MCF 10A (cell line): ENCODE measurements at regions not wholly inside any gene's neighbourhood (a gene's known extent, or its start where the extent isn't known, plus 50 kb on each side); places are given as distances from the start of the nearest gene placed in this dataset.

Source experiments
- BruUV-seq: library from RNA; stranded (reverse); fragments of 400-500 nt; replicated peaks from 2 replicates; lab custom pipeline; 2021; lab: Mats Ljungman, UMichigan
- CTCF ChIA-PET: fragments of 300-600 bp; sonication (Branson Sonifier 250); formaldehyde crosslinking; extraction: SDS; loops from one replicate; lab custom pipeline; 2021; ENCODE audit warnings: antibody characterized with exemption, inconsistent platforms; lab: Yijun Ruan, JAX
- POLR2A ChIA-PET: fragments of 300-600, 350-650 bp; sonication (Branson Sonifier 250); formaldehyde crosslinking; extraction: SDS; loops from one replicate; lab custom pipeline; 2020; ENCODE audit warnings: antibody characterized with exemption, inconsistent platforms; lab: Yijun Ruan, JAX
- DNase-seq: peaks from one replicate; pipeline ENCODE4 v3.0.0-alpha.2; 2018; ENCODE audit not compliant: unreplicated experiment
- H3K27ac Mint-ChIP-seq: one replicate; pipeline ENCODE4 v1.8.0; 2022; ENCODE audit warnings: mild to moderate bottlenecking, low read depth, mixed read lengths; ENCODE audit not compliant: unreplicated experiment
- H3K27me3 Mint-ChIP-seq: one replicate; pipeline ENCODE4 v1.8.0; 2022; ENCODE audit warnings: mixed read lengths; ENCODE audit not compliant: insufficient read depth, unreplicated experiment
- H3K36me3 Mint-ChIP-seq: one replicate; pipeline ENCODE4 v1.8.0; 2022; ENCODE audit warnings: mild to moderate bottlenecking, moderate library complexity, mixed read lengths; ENCODE audit not compliant: insufficient read depth, unreplicated experiment
- H3K4me1 Mint-ChIP-seq: one replicate; pipeline ENCODE4 v1.8.0; 2022; ENCODE audit warnings: mixed read lengths; ENCODE audit not compliant: insufficient read depth, unreplicated experiment
- H3K4me3 Mint-ChIP-seq: one replicate; pipeline ENCODE4 v1.8.0; 2022; ENCODE audit warnings: mild to moderate bottlenecking, moderate library complexity, mixed read lengths; ENCODE audit not compliant: unreplicated experiment
- H3K9me3 Mint-ChIP-seq: one replicate; pipeline ENCODE4 v1.8.0; 2022; ENCODE audit warnings: mixed read lengths; ENCODE audit not compliant: unreplicated experiment
- CTCF ChIP-seq: fragments of 200-600 bp; IDR thresholded peaks from one replicate; pipeline ENCODE4 v1.8.0; 2022; ENCODE audit warnings: antibody characterized with exemption, mild to moderate bottlenecking; ENCODE audit not compliant: unreplicated experiment
- intact Hi-C: fragments of 100-400 bp; cut with micrococcal nuclease; formaldehyde crosslinking; loops from 2 replicates; pipeline ENCODE4 v1.14.1; 2022

- POLR2A ChIA-PET, result no interaction called here
- no TSS peak for BruUV-seq
- intact Hi-C loops, result no loop called here
- Mint-ChIP-seq H3K4me3 (no peak overlapping the region), H3K9me3 (no peaks in the 10 kb centered on the region), H3K36me3 (no peaks in the 10 kb centered on the region), H3K4me1 (no peaks in the 10 kb centered on the region), H3K27me3 (peaks cover 38% of the 10 kb centered on the region), H3K27ac (no peak overlapping the region)
- no peak for DNase-seq
- TF ChIP-seq CTCF, result no peak
- CTCF ChIA-PET, result interaction anchor here (1.5 kb wide), 1 partner anchor 9 kb away, joined by 3 read pairs; no protein-coding TSS in a partner anchor
Measured at GRCh38 chr12:13870255-13870654, 111.1 kb downstream of the GRIN2B start.

GRCh38 chr12:13864081-13864673 lies 117.2 kb downstream of the GRIN2B start:
- ChIA-PET POLR2A (no interaction called here), CTCF (interaction anchor here (0.5 to 5.1 kb wide), 26 partner anchors 8 to 714 kb away, joined by 3 to 47 read pairs (median 4); no protein-coding TSS in a partner anchor)
- no peak overlapping the region for H3K27ac Mint-ChIP-seq
- H3K4me1 Mint-ChIP-seq, result no peaks in the 10 kb centered on the region
- no peaks in the 10 kb centered on the region for H3K9me3 Mint-ChIP-seq
- H3K4me3 Mint-ChIP-seq, result no peak overlapping the region
- intact Hi-C loops, result loop anchor here (1.0 to 10.0 kb wide), 4 partner anchors 43 to 589 kb away; no protein-coding TSS in a partner anchor
- H3K27me3 Mint-ChIP-seq, result peaks cover 72% of the 10 kb centered on the region
- BruUV-seq, result no TSS peak
- TF ChIP-seq CTCF, result peak; percentile 87
- H3K36me3 Mint-ChIP-seq, result no peaks in the 10 kb centered on the region
- DNase-seq, result peak; percentile 73

- no TSS peak for BruUV-seq
- DNase-seq, result no peak
- CTCF ChIA-PET, result no interaction called here
- intact Hi-C loops, result no loop called here
- no peak for TF ChIP-seq CTCF
- Mint-ChIP-seq H3K27ac (no peak overlapping the region), H3K4me3 (no peak overlapping the region), H3K4me1 (no peaks in the 10 kb centered on the region), H3K9me3 (no peaks in the 10 kb centered on the region), H3K27me3 (peaks cover 41% of the 10 kb centered on the region), H3K36me3 (no peaks in the 10 kb centered on the region)
- POLR2A ChIA-PET, result no interaction called here
Measured at GRCh38 chr12:13857750-13858149, 123.7 kb downstream of the GRIN2B start.

GRCh38 chr12:13853471-13853870 lies 127.9 kb downstream of the GRIN2B start:
- TF ChIP-seq CTCF, result no peak
- ChIA-PET CTCF (interaction anchor here (0.6 to 1.1 kb wide), 3 partner anchors 10 to 332 kb away, joined by 3 read pairs; no protein-coding TSS in a partner anchor), POLR2A (no interaction called here)
- no TSS peak for BruUV-seq
- H3K4me3 Mint-ChIP-seq, result no peak overlapping the region
- no peaks in the 10 kb centered on the region for H3K36me3 Mint-ChIP-seq
- peaks cover 15% of the 10 kb centered on the region for H3K27me3 Mint-ChIP-seq
- intact Hi-C loops, result no loop called here
- H3K27ac Mint-ChIP-seq, result no peak overlapping the region
- DNase-seq, result no peak
- no peaks in the 10 kb centered on the region for H3K4me1 Mint-ChIP-seq
- H3K9me3 Mint-ChIP-seq, result no peaks in the 10 kb centered on the region
